CD4-positive, alpha-beta memory T cell (primary cell): ENCODE measurements at regions not wholly inside any gene's neighbourhood (a gene's known extent, or its start where the extent isn't known, plus 50 kb on each side); places are given as distances from the start of the nearest gene placed in this dataset.
"Not testable (repeated sequence)": the region's sequence is repeated elsewhere in the genome, so short reads cannot be mapped to it uniquely, and the experiment has no call there.

Experiments used
- CTCF ChIA-PET: fragments of 350-600 bp; sonication (Branson Sonifier 250); formaldehyde crosslinking; loops from one replicate; lab custom pipeline; 2021; ENCODE audit warnings: inconsistent platforms; ENCODE audit not compliant: partially characterized antibody; lab: Charles Lee
- POLR2A ChIA-PET: fragments of 350-600 bp; sonication (Branson Sonifier 250); formaldehyde crosslinking; loops from one replicate; lab custom pipeline; 2021; ENCODE audit not compliant: partially characterized antibody; lab: Charles Lee
- DNase-seq, 5 donors: peaks; one replicate each; pipeline versions ENCODE4 v3.0.0 to v3.0.0-alpha.2; 2020 to 2022; ENCODE audit warnings: mixed read lengths in 1 of 5
- H3K27ac ChIP-seq: one replicate; pipeline ENCODE4 v1.7.0; 2013; ENCODE audit warnings: low read depth, low read length
- H3K27me3 ChIP-seq: 2 replicates; pipeline ENCODE4 v1.7.0; 2013; ENCODE audit warnings: mild to moderate bottlenecking, low read length, moderate library complexity; ENCODE audit not compliant: insufficient read depth
- H3K36me3 ChIP-seq: 2 replicates; pipeline ENCODE4 v1.7.0; 2013; ENCODE audit warnings: mild to moderate bottlenecking, low read length, moderate library complexity; ENCODE audit not compliant: insufficient read depth
- H3K4me1 ChIP-seq: 2 replicates; pipeline ENCODE4 v1.7.0; 2013; ENCODE audit warnings: mild to moderate bottlenecking, low read length, moderate library complexity; ENCODE audit not compliant: insufficient read depth
- H3K4me3 ChIP-seq, 2 donors: one replicate each; pipeline ENCODE4 v1.7.0; 2013; ENCODE audit warnings: low read length in 2 of 2, mild to moderate bottlenecking in 1 of 2
- H3K9me3 ChIP-seq, 2 donors: one replicate each; pipeline ENCODE4 v1.7.0; 2013; ENCODE audit warnings: low read length in 2 of 2, control low read depth in 1 of 2; ENCODE audit not compliant: control insufficient read depth in 1 of 2
- H3K27ac Mint-ChIP-seq, 7 donors: one replicate each; pipeline ENCODE4 v1.8.0; 2020 to 2021; ENCODE audit warnings: mixed read lengths in 7 of 7, mild to moderate bottlenecking in 6 of 7, inconsistent platforms in 3 of 7, moderate library complexity in 3 of 7
- H3K27me3 Mint-ChIP-seq, 2 donors: one replicate each; pipeline ENCODE4 v1.8.0; 2020 to 2021; ENCODE audit warnings: mixed read lengths in 2 of 2
- H3K36me3 Mint-ChIP-seq, 2 donors: one replicate each; pipeline ENCODE4 v1.8.0; 2020 to 2021; ENCODE audit warnings: mixed read lengths in 2 of 2, inconsistent platforms in 1 of 2, mild to moderate bottlenecking in 1 of 2
- H3K4me1 Mint-ChIP-seq, 4 donors: one replicate each; pipeline ENCODE4 v1.8.0; 2020 to 2021; ENCODE audit warnings: mixed read lengths in 4 of 4, mild to moderate bottlenecking in 1 of 4
- H3K4me3 Mint-ChIP-seq, 8 donors: one replicate each; pipeline ENCODE4 v1.8.0; 2020 to 2021; ENCODE audit warnings: mixed read lengths in 8 of 8, mild to moderate bottlenecking in 7 of 8, moderate library complexity in 6 of 8, inconsistent platforms in 3 of 8
- H3K9me3 Mint-ChIP-seq, 8 donors: one replicate each; pipeline ENCODE4 v1.8.0; 2020 to 2021; ENCODE audit warnings: mixed read lengths in 8 of 8, mild to moderate bottlenecking in 5 of 8, inconsistent platforms in 3 of 8, moderate library complexity in 1 of 8
- intact Hi-C: fragments of 100-400 bp; cut with micrococcal nuclease; formaldehyde crosslinking; loops from one replicate; pipeline ENCODE4 v1.15.1; 2023

DNA sequence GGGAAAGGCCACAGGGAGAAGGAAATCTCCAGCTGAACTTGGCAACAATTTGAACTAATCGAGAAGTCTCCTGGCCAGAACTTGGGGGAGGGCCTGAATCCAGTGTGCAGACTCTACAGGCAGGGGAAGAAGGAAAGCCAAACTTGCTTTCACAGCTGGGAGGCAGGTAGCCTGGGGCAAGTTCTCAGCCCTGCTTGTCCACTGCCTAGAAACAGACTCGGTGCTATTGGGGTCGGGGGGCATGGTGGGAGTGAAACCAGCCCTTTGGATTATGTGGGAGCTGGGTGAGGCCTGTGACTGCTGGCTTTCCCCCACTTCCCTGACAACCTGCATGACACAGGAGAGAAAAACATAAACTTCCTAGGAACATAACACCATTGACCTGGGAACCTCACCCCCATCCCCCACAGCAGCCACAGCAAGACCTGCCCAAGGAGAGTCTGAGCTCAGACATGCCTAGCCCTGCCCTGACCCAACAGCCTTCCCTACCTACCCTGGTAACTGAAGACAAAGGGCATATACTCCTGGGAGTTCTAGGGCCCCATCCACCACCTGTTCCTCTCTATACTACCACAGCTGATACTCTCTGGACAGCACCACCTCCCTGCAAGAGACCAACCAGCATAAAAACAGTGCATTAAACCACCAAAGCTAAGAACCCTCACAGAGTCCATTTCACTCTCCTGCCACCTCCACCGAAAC lies 103.7 kb upstream of the MNS1 start:
- H3K9me3 Mint-ChIP-seq: peaks cover 0 to 8% (median under 1%) of the 10 kb centered on the region in 8 donors
- ChIA-PET POLR2A (no interaction called here), CTCF (no interaction called here)
- H3K27ac ChIP-seq: no peak overlapping the region
- H3K4me3 Mint-ChIP-seq: no peak overlapping the region
- H3K4me1 Mint-ChIP-seq: no peaks in the 10 kb centered on the region
- H3K27ac Mint-ChIP-seq: no peak overlapping the region
- peaks cover 0 to 5% of the 10 kb centered on the region in 2 donors for H3K27me3 Mint-ChIP-seq
- intact Hi-C loops: no loop called here
- H3K4me3 ChIP-seq: no peak overlapping the region
- no peaks in the 10 kb centered on the region for H3K36me3 ChIP-seq
- no peaks in the 10 kb centered on the region for H3K27me3 ChIP-seq
- no peaks in the 10 kb centered on the region for H3K36me3 Mint-ChIP-seq
- no peaks in the 10 kb centered on the region for H3K9me3 ChIP-seq
- H3K4me1 ChIP-seq: no peaks in the 10 kb centered on the region
- no peak for DNase-seq

DNA sequence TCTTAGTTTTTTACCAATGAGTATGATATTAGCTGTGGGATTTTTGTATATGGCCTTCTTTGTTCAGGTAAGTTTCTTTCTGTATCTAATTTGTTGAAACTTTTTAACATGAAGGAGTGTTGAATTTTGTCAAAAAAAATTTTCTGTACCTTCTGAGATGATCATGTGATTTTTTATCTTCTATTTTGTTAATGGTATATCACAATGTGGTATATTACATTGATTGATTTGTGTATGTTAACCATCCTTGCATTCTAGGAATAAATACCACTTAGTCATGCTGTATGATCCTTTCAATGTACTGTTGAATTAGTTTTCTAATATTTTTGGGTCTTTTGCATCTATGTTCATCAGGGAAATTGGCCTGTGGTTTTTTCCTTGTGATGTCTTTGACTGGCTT lies 92.5 kb upstream of the MNS1 start:
- H3K27ac ChIP-seq: no peak overlapping the region
- H3K9me3 Mint-ChIP-seq: peaks cover 0 to 53% (median 28%) of the 10 kb centered on the region in 8 donors
- H3K36me3 Mint-ChIP-seq: peaks cover 0 to 3% of the 10 kb centered on the region in 2 donors
- DNase-seq: no peak
- intact Hi-C loops: no loop called here
- no peaks in the 10 kb centered on the region for H3K36me3 ChIP-seq
- CTCF ChIA-PET: no interaction called here
- no peaks in the 10 kb centered on the region for H3K4me1 Mint-ChIP-seq
- no peak overlapping the region for H3K4me3 Mint-ChIP-seq
- no peak overlapping the region for H3K27ac Mint-ChIP-seq
- H3K9me3 ChIP-seq: no peaks in the 10 kb centered on the region
- POLR2A ChIA-PET: no interaction called here
- no peak overlapping the region for H3K4me3 ChIP-seq
- peaks cover 3 to 5% of the 10 kb centered on the region in 2 donors for H3K27me3 Mint-ChIP-seq
- no peaks in the 10 kb centered on the region for H3K4me1 ChIP-seq
- H3K27me3 ChIP-seq: no peaks in the 10 kb centered on the region

DNA sequence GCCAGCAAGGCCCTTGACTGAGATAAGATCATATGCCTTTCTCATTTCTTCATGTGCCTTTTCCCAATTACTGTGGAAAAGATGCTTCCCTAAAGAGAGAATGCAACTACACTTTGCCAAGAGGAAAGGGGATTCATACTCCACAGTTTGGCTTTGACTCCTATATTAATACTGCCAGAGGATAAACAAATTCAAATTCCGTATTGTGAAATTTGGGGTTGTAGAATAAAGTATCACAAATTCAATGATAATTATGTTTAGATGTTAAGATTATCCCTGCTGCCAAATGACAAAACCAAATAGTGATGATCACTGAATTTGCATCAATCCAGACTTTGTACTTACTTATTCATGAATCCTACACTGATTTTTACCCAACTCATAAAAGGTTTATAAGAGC lies 88.5 kb upstream of the MNS1 start:
- no peaks in the 10 kb centered on the region for H3K9me3 ChIP-seq
- no peak overlapping the region for H3K4me3 ChIP-seq
- Mint-ChIP-seq H3K27ac (no peak overlapping the region), H3K36me3 (no peaks in the 10 kb centered on the region), H3K4me1 (no peaks in the 10 kb centered on the region), H3K4me3 (no peak overlapping the region), H3K27me3 (peaks cover 2 to 4% of the 10 kb centered on the region in 2 donors), H3K9me3 (peaks cover 0 to 43% (median 19%) of the 10 kb centered on the region in 8 donors)
- no peaks in the 10 kb centered on the region for H3K4me1 ChIP-seq
- intact Hi-C loops: no loop called here
- ChIA-PET CTCF (no interaction called here), POLR2A (no interaction called here)
- H3K36me3 ChIP-seq: no peaks in the 10 kb centered on the region
- H3K27me3 ChIP-seq: no peaks in the 10 kb centered on the region
- H3K27ac ChIP-seq: no peak overlapping the region
- no peak for DNase-seq

DNA sequence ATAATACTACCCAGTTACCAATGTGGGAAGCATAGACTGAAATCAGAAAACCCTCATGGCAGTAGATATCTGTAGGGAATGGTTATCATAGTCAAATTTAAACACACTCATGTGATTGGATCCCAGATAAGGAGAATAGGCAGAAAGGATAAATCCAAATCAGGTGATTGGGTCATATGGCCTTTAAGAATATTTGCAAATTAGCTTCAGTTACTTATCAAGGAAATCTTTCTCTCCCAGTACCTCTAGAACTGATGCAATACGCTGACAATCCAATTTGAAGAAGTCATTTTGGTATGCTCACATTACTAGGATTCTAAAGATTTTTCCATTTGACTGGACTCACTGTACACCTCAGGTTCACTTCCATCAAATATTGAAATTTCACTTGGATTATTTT lies 87.7 kb upstream of the MNS1 start:
- CTCF ChIA-PET: no interaction called here
- no peaks in the 10 kb centered on the region for H3K36me3 Mint-ChIP-seq
- H3K4me1 Mint-ChIP-seq: no peaks in the 10 kb centered on the region
- no peak overlapping the region for H3K4me3 ChIP-seq
- DNase-seq: no peak
- H3K27me3 Mint-ChIP-seq: peaks cover 2 to 5% of the 10 kb centered on the region in 2 donors
- no peaks in the 10 kb centered on the region for H3K27me3 ChIP-seq
- no peak overlapping the region for H3K27ac ChIP-seq
- intact Hi-C loops: no loop called here
- no peaks in the 10 kb centered on the region for H3K36me3 ChIP-seq
- POLR2A ChIA-PET: no interaction called here
- no peak overlapping the region for H3K4me3 Mint-ChIP-seq
- no peaks in the 10 kb centered on the region for H3K4me1 ChIP-seq
- peaks cover 0 to 35% (median 13%) of the 10 kb centered on the region in 8 donors for H3K9me3 Mint-ChIP-seq
- no peaks in the 10 kb centered on the region for H3K9me3 ChIP-seq
- no peak overlapping the region for H3K27ac Mint-ChIP-seq

DNA sequence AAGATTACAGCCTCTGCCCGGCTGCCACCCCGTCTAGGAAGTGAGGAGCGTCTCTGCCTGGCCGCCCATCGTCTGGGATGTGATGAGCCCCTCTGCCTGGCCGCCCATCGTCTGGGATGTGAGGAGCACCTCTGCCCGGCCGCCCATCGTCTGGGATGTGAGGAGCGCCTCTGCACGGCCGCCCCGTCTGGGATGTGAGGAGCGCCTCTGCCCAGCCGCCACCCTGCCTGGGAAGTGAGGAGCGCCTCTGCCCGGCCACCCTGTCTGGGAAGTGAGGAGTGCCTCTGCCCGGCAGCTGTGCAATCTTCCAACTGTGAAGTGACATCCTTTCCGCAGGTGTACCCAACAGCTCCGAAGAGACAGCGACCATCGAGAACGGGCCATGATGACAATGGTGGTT lies 75.6 kb upstream of the MNS1 start:
- H3K9me3 ChIP-seq, H3K27ac Mint-ChIP-seq, H3K36me3 Mint-ChIP-seq, H3K27me3 ChIP-seq, H3K27me3 Mint-ChIP-seq, POLR2A ChIA-PET, H3K4me3 Mint-ChIP-seq, H3K4me3 ChIP-seq, H3K36me3 ChIP-seq, H3K27ac ChIP-seq, intact Hi-C loops, DNase-seq, H3K4me1 ChIP-seq: not testable (repeated sequence)
- CTCF ChIA-PET: interaction anchor here (1.2 kb wide), 1 partner anchor 46 kb away, joined by 3 read pairs; no protein-coding TSS in a partner anchor
- Mint-ChIP-seq H3K4me1 (peaks cover 10 to 16% (median 13%) of the 10 kb centered on the region in 4 donors), H3K9me3 (peaks cover 6 to 20% (median 9%) of the 10 kb centered on the region in 8 donors)

DNA sequence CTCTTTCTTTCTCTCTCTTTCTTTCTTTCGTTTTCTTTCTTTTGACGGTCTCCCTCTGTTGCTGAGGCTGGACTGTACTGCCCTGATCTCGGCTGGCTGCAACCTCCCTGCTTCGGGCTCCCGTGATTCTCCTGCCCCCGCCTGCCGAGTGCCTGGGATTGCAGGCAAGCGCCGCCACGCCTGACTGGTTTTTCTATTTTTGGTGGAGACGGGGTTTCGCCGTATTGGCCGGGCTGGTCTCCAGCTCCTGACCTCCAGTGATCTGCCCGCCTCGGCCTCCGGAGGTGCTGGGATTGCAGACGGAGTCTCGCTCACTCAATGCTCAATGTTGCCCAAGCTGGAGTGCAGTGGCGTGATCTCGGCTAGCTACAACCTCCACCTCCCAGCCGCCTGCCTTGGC lies 75.2 kb upstream of the MNS1 start:
- not testable (repeated sequence) for H3K27me3 Mint-ChIP-seq

DNA sequence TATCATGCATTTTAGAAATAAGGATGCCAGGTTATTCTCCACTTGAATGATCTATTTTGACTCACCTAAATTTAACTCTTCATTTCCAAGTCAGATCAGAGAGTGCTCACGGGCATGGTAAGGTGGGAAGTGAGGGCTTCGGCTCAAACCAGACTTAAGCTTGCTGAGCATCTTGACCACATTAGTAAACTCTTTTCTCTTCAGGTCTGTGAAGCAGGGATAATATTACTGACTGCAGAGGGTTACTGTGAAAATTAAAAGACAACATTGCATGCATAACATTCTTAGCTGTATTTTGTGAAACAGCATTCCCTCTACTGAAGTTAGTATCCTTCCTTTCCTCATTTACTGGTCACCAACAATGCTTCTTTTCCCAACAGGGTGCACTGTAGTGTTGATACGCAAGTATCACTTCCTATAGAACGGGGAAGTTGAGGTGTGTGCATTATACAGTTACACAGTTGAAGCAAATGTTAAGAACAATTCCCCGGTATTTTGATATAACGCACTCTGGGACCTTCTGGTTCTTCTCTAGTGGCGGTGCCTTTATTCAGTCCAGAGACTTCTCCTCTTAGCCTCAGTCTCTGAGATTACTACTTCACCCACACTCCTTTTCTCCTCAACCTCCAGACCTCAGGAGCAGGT lies 74.1 kb upstream of the MNS1 start:
- Histone ChIP-seq H3K27ac (no peak overlapping the region), H3K9me3 (no peaks in the 10 kb centered on the region), H3K36me3 (no peaks in the 10 kb centered on the region), H3K4me1 (peaks cover 7% of the 10 kb centered on the region), H3K27me3 (no peaks in the 10 kb centered on the region), H3K4me3 (no peak overlapping the region)
- Mint-ChIP-seq H3K4me3 (no peak overlapping the region), H3K4me1 (peaks cover 10 to 16% (median 13%) of the 10 kb centered on the region in 4 donors), H3K27ac (peak overlapping the region in 1 of 7 donors; percentile 38), H3K36me3 (no peaks in the 10 kb centered on the region), H3K9me3 (peaks cover 0 to 6% (median 2%) of the 10 kb centered on the region in 8 donors), H3K27me3 (no peaks in the 10 kb centered on the region)
- ChIA-PET CTCF (no interaction called here), POLR2A (no interaction called here)
- no peak for DNase-seq
- intact Hi-C loops: no loop called here

More for the DNA sequence above, 75.2 kb upstream of the MNS1 start:
- H3K4me3 Mint-ChIP-seq, H3K27ac ChIP-seq, H3K36me3 ChIP-seq, DNase-seq, intact Hi-C loops, POLR2A ChIA-PET, H3K27me3 ChIP-seq, H3K4me1 ChIP-seq, H3K4me3 ChIP-seq, H3K36me3 Mint-ChIP-seq, H3K9me3 ChIP-seq, H3K27ac Mint-ChIP-seq: not testable (repeated sequence)
- H3K4me1 Mint-ChIP-seq: peaks cover 10 to 16% (median 13%) of the 10 kb centered on the region in 4 donors
- peaks cover 6 to 17% (median 9%) of the 10 kb centered on the region in 8 donors for H3K9me3 Mint-ChIP-seq
- CTCF ChIA-PET: interaction anchor here (1.2 kb wide), 1 partner anchor 45 kb away, joined by 3 read pairs; no protein-coding TSS in a partner anchor
